H1 (cell line): ENCODE measurements at regions not wholly inside any gene's neighbourhood (a gene's known extent, or its start where the extent isn't known, plus 50 kb on each side); places are given as distances from the start of the nearest gene placed in this dataset.

ENCODE experiments used
- CTCF ChIA-PET: fragments of 300-600 bp; sonication (Branson Sonifier 250); formaldehyde crosslinking; loops from one replicate; lab custom pipeline; 2021; ENCODE audit not compliant: partially characterized antibody; lab: Charles Lee
- POLR2A ChIA-PET: fragments of 300-600 bp; sonication (Branson Sonifier 250); formaldehyde crosslinking; loops from one replicate; lab custom pipeline; 2021; ENCODE audit warnings: inconsistent platforms; ENCODE audit not compliant: partially characterized antibody; lab: Charles Lee
- DNase-seq, 2 experiments: peaks; one replicate each; pipeline versions ENCODE4 v3.0.0 to v3.0.0-alpha.2; 2010 to 2022; ENCODE audit warnings: low spot score in 2 of 2, low read depth in 1 of 2, mixed read lengths in 1 of 2
- FAIRE-seq: peaks from 2 replicates; lab custom pipeline; 2011; peaks lifted over from hg19 to GRCh38; lab: Jason Lieb, UNC
- H2AFZ ChIP-seq: 2 replicates; pipeline ENCODE4 v1.8.1; 2012; ENCODE audit warnings: low read length, inconsistent platforms
- H2AK5ac ChIP-seq: 2 replicates; pipeline ENCODE4 v1.6.1; 2013; ENCODE audit warnings: low read depth, low read length
- H2BK120ac ChIP-seq: replicated peaks from 2 replicates; pipeline ENCODE3; 2013; ENCODE audit warnings: low read depth, low read length, inconsistent platforms
- H2BK12ac ChIP-seq: 2 replicates; pipeline ENCODE4 v1.6.1; 2013; ENCODE audit warnings: low read depth, low read length
- H2BK15ac ChIP-seq: 2 replicates; pipeline ENCODE4 v1.6.1; 2013; ENCODE audit warnings: low read length
- H2BK20ac ChIP-seq: 2 replicates; pipeline ENCODE4 v1.6.1; 2013; ENCODE audit warnings: low read length
- H2BK5ac ChIP-seq: 2 replicates; pipeline ENCODE4 v1.6.1; 2013; ENCODE audit warnings: low read depth, low read length
- H3K14ac ChIP-seq: 2 replicates; pipeline ENCODE4 v1.6.1; 2013; ENCODE audit warnings: inconsistent platforms; ENCODE audit not compliant: insufficient read length
- H3K18ac ChIP-seq: 2 replicates; pipeline ENCODE4 v1.6.1; 2013; ENCODE audit warnings: low read length; ENCODE audit errors: extremely low read depth
- H3K23ac ChIP-seq: 2 replicates; pipeline ENCODE4 v1.6.1; 2013; ENCODE audit warnings: inconsistent platforms; ENCODE audit not compliant: insufficient read length
- H3K23me2 ChIP-seq: 2 replicates; pipeline ENCODE4 v1.6.1; 2013; ENCODE audit warnings: low read depth, low read length
- H3K27ac ChIP-seq: 2 replicates; pipeline ENCODE4 v1.6.1; 2011; ENCODE audit warnings: low read depth, low read length, inconsistent platforms
- H3K27me3 ChIP-seq, 4 experiments: replicated peaks in 1 of 4; 1 replicate in 1 of 4; 2 replicates in 3 of 4; pipeline versions ENCODE4 v1.6.1 to v1.8.1; 2011 to 2013; ENCODE audit warnings: low read length in 3 of 4, mild to moderate bottlenecking in 3 of 4, inconsistent platforms in 2 of 4, mixed read lengths in 2 of 4, moderate library complexity in 1 of 4; ENCODE audit not compliant: control insufficient read depth in 3 of 4, insufficient read depth in 3 of 4; ENCODE audit errors: extremely low read depth in 1 of 4
- H3K36me3 ChIP-seq, 4 experiments: 2 replicates each; pipeline versions ENCODE4 v1.6.1 to v1.8.1; 2011 to 2013; ENCODE audit warnings: mild to moderate bottlenecking in 4 of 4, low read length in 3 of 4, moderate library complexity in 2 of 4, control low read depth in 1 of 4, inconsistent platforms in 1 of 4; ENCODE audit not compliant: insufficient read depth in 4 of 4, control insufficient read depth in 2 of 4
- H3K4ac ChIP-seq: replicated peaks from 2 replicates; pipeline ENCODE3; 2013; ENCODE audit warnings: low read length, low read depth, mixed read lengths, inconsistent platforms; ENCODE audit not compliant: insufficient read length
- H3K4me1 ChIP-seq, 4 experiments: replicated peaks in 1 of 4; 1 replicate in 1 of 4; 2 replicates in 3 of 4; pipeline versions ENCODE4 v1.6.1 to v1.8.1; 2011 to 2013; ENCODE audit warnings: low read length in 3 of 4, inconsistent platforms in 2 of 4, mixed read lengths in 1 of 4; ENCODE audit not compliant: insufficient read depth in 4 of 4, control insufficient read depth in 3 of 4
- H3K4me2 ChIP-seq, 2 experiments: 2 replicates each; pipeline versions ENCODE4 v1.6.1 to v1.8.1; 2011 to 2013; ENCODE audit warnings: low read depth in 2 of 2, low read length in 2 of 2, control low read depth in 1 of 2, inconsistent platforms in 1 of 2, mild to moderate bottlenecking in 1 of 2; ENCODE audit not compliant: insufficient read depth in 1 of 2
- H3K4me3 ChIP-seq, 4 experiments: fragments of 200-600, 300-600 bp in 1 of 4; sonication (generic), shearing (Covaris generic), sonication (Bioruptor Twin) in 1 of 4; 2 replicates each; pipeline versions ENCODE4 v1.5.1 to v1.8.1; 2011 to 2016; ENCODE audit warnings: low read length in 4 of 4, low read depth in 3 of 4, control low read depth in 2 of 4, inconsistent platforms in 2 of 4, mild to moderate bottlenecking in 2 of 4, mixed read lengths in 1 of 4, moderate library complexity in 1 of 4; ENCODE audit not compliant: insufficient read depth in 2 of 4; ENCODE audit errors: extremely low read depth in 1 of 4
- H3K56ac ChIP-seq: replicated peaks from 2 replicates; pipeline ENCODE3; 2013; ENCODE audit warnings: low read depth, mild to moderate bottlenecking, mixed read lengths, low read length, inconsistent platforms; ENCODE audit not compliant: insufficient read length
- H3K79me1 ChIP-seq: 2 replicates; pipeline ENCODE4 v1.6.1; 2013; ENCODE audit warnings: low read depth, low read length, control low read depth
- H3K79me2 ChIP-seq, 2 experiments: 2 replicates each; pipeline versions ENCODE4 v1.6.1 to v1.8.1; 2012 to 2013; ENCODE audit warnings: low read length in 2 of 2, mild to moderate bottlenecking in 2 of 2, inconsistent platforms in 1 of 2; ENCODE audit not compliant: insufficient read depth in 2 of 2, control insufficient read depth in 1 of 2
- H3K9ac ChIP-seq, 4 experiments: replicated peaks in 1 of 4; 1 replicate in 1 of 4; 2 replicates in 3 of 4; pipeline versions ENCODE4 v1.6.1 to v1.8.1; 2011 to 2013; ENCODE audit warnings: low read depth in 3 of 4, low read length in 3 of 4, control low read depth in 2 of 4, mild to moderate bottlenecking in 2 of 4, moderate library complexity in 2 of 4, inconsistent platforms in 1 of 4; ENCODE audit errors: extremely low read depth in 1 of 4
- H3K9me3 ChIP-seq, 2 experiments: 2 replicates each; pipeline versions ENCODE4 v1.6.1 to v1.8.1; 2012 to 2013; ENCODE audit warnings: mild to moderate bottlenecking in 2 of 2, moderate library complexity in 2 of 2, control low read depth in 1 of 2, inconsistent platforms in 1 of 2, low read depth in 1 of 2, low read length in 1 of 2, mixed read lengths in 1 of 2; ENCODE audit not compliant: insufficient read depth in 2 of 2
- H4K20me1 ChIP-seq, 2 experiments: replicated peaks in 1 of 2; 2 replicates each; pipeline versions ENCODE3 to v1.8.1; 2011 to 2013; ENCODE audit warnings: inconsistent platforms in 2 of 2, low read length in 2 of 2, mild to moderate bottlenecking in 1 of 2; ENCODE audit not compliant: insufficient read depth in 2 of 2, control insufficient read depth in 1 of 2
- H4K5ac ChIP-seq: 2 replicates; pipeline ENCODE4 v1.6.1; 2013; ENCODE audit warnings: low read length, low read depth, mixed read lengths, inconsistent platforms; ENCODE audit not compliant: insufficient read length
- H4K8ac ChIP-seq: 2 replicates; pipeline ENCODE4 v1.8.0; 2013; ENCODE audit warnings: mild to moderate bottlenecking, moderate library complexity, low read length, inconsistent platforms; ENCODE audit not compliant: insufficient read depth; ENCODE audit errors: extremely low read depth
- H4K91ac ChIP-seq: replicated peaks from 2 replicates; pipeline ENCODE3; 2013; ENCODE audit warnings: low read length, mixed read lengths, inconsistent platforms; ENCODE audit not compliant: insufficient read length
- CBX5 ChIP-seq: fragments of 300-800, 300-1000 bp; sonication (generic); IDR thresholded peaks from 2 replicates; pipeline ENCODE4 v1.7.1; 2016; ENCODE audit warnings: antibody characterized with exemption, low read length, low read depth
- CEBPB ChIP-seq: IDR thresholded peaks from 2 replicates; pipeline ENCODE4 v1.6.1; 2012; ENCODE audit warnings: low read depth, low read length
- NANOG ChIP-seq: IDR thresholded peaks from 2 replicates; pipeline ENCODE4 v1.6.1; 2011; ENCODE audit warnings: low read length, low read depth, mild to moderate bottlenecking, inconsistent platforms; ENCODE audit not compliant: insufficient read depth, poor library complexity, severe bottlenecking
- NRF1 ChIP-seq: IDR thresholded peaks from 2 replicates; pipeline ENCODE4 v1.6.1; 2011; ENCODE audit warnings: mild to moderate bottlenecking, low read depth, low read length, improper control_type of control experiment
- RBBP5 ChIP-seq: IDR thresholded peaks from 2 replicates; pipeline ENCODE4 v1.7.1; 2012; ENCODE audit warnings: low read depth, mild to moderate bottlenecking, inconsistent platforms, low read length, moderate library complexity, borderline replicate concordance
- TAF1 ChIP-seq: IDR thresholded peaks from 2 replicates; pipeline ENCODE4 v1.6.1; 2011; ENCODE audit warnings: mild to moderate bottlenecking, low read depth, low read length
- TEAD4 ChIP-seq: IDR thresholded peaks from 2 replicates; pipeline ENCODE4 v1.6.1; 2012; ENCODE audit warnings: low read depth, low read length, inconsistent platforms, mixed read lengths
- WGBS, 2 experiments: shearing (Covaris generic) in 1 of 2; methylation state at CpG; one replicate each; pipeline versions ENCODE4 v1.1.6 to v1.1.7; 2013 to 2015; ENCODE audit warnings: low lambda C conversion rate in 2 of 2, mixed read lengths in 2 of 2, inconsistent platforms in 1 of 2, low coverage in 1 of 2, missing lambda C conversion rate in 1 of 2; ENCODE audit not compliant: insufficient replicate concordance in 2 of 2, insufficient coverage in 1 of 2, insufficient read length in 1 of 2; ENCODE audit errors: extremely low coverage in 1 of 2, missing lambda C conversion rate in 1 of 2; 5-methylcytosine and 5-hydroxymethylcytosine counted together
- TF ChIP-seq, protein P1 (sequence below), 3 experiments: IDR thresholded peaks; 1 replicate in 2 of 3; 2 replicates in 1 of 3; pipeline versions ENCODE4 v1.5.1 to v1.6.1; 2011; ENCODE audit warnings: low read length in 3 of 3, mild to moderate bottlenecking in 3 of 3, inconsistent platforms in 2 of 3, low read depth in 1 of 3, moderate library complexity in 1 of 3; ENCODE audit not compliant: insufficient read depth in 1 of 3; ENCODE audit errors: control extremely low read depth in 1 of 3
- TF ChIP-seq, protein P2 (sequence below): IDR thresholded peaks from 2 replicates; pipeline ENCODE4 v1.6.1; 2011; ENCODE audit warnings: low read depth, mild to moderate bottlenecking, low read length; ENCODE audit not compliant: insufficient read depth
- TF ChIP-seq, protein P3 (sequence below): IDR thresholded peaks from 2 replicates; pipeline ENCODE4 v1.6.1; 2012; ENCODE audit warnings: low read length, inconsistent platforms

DNA sequence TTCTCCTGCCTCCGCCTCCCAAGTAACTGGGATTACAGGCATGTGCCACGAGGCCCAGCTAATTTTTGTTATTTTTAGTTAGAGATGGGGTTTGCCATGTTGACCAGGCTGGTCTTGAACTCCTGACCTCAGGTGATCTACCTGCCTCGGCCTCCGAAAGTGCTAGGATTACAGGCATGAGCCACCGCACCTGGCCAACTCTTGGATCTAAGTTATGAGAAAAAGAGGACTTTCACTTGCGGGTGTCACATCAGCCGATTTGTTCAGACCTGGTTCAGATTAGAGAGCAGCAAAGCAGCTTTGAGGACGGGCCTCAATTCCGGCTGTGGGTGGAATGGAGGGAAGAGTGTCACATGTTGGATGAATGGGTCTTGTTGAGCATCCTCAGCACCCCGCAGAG is 61.0 kb upstream of the FGFR2 start:
- Histone ChIP-seq H3K18ac (no peak overlapping the region; the same call in 1 of the 2 replicates), H2AFZ (no peak overlapping the region), H3K9me3 (no peaks in the 10 kb centered on the region), H2BK5ac (no peak overlapping the region), H4K5ac (no peak overlapping the region), H3K27me3 (no peaks in the 10 kb centered on the region), H4K91ac (no peak overlapping the region), H3K36me3 (no peaks in the 10 kb centered on the region), H2BK20ac (no peak overlapping the region), H3K27ac (no peak overlapping the region), H3K56ac (no peak overlapping the region), H2BK15ac (no peak overlapping the region), H4K8ac (no peak overlapping the region), H3K9ac (no peak overlapping the region), H3K4me2 (no peak overlapping the region), H3K23me2 (no peaks in the 10 kb centered on the region), H2BK12ac (no peak overlapping the region), H3K79me1 (no peaks in the 10 kb centered on the region), H3K4me3 (no peak overlapping the region), H3K79me2 (no peaks in the 10 kb centered on the region), H2AK5ac (no peak overlapping the region), H4K20me1 (no peaks in the 10 kb centered on the region), H3K4ac (no peak overlapping the region), H2BK120ac (no peak overlapping the region), H3K4me1 (peaks cover 0 to 2% (median 0%) of the 10 kb centered on the region in 4 experiments; a peak in 1 of 7 replicates), H3K23ac (no peak overlapping the region), H3K14ac (no peak overlapping the region)
- FAIRE-seq (no peak), DNase-seq (no peak)
- WGBS, 2 experiments = 84% methylated on average over 10 of the region's 10 CpGs; no CpG with 5 or more reads in 1 of the 2 experiments
- CTCF ChIA-PET = interaction anchor here (0.6 to 3.2 kb wide), 3 partner anchors 50 to 591 kb away, joined by 3 to 8 read pairs (median 3); no protein-coding TSS in a partner anchor
- POLR2A ChIA-PET = no interaction called here
- TF ChIP-seq, protein P1, sequence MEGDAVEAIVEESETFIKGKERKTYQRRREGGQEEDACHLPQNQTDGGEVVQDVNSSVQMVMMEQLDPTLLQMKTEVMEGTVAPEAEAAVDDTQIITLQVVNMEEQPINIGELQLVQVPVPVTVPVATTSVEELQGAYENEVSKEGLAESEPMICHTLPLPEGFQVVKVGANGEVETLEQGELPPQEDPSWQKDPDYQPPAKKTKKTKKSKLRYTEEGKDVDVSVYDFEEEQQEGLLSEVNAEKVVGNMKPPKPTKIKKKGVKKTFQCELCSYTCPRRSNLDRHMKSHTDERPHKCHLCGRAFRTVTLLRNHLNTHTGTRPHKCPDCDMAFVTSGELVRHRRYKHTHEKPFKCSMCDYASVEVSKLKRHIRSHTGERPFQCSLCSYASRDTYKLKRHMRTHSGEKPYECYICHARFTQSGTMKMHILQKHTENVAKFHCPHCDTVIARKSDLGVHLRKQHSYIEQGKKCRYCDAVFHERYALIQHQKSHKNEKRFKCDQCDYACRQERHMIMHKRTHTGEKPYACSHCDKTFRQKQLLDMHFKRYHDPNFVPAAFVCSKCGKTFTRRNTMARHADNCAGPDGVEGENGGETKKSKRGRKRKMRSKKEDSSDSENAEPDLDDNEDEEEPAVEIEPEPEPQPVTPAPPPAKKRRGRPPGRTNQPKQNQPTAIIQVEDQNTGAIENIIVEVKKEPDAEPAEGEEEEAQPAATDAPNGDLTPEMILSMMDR (IDR thresholded peaks at IDR 0.05; ENCODE audit: control extremely low read depth in 1 of 3, insufficient read depth in 1 of 3, low read depth in 1 of 3, low read length in 3 of 3) = no peak
- TF ChIP-seq, protein P2, sequence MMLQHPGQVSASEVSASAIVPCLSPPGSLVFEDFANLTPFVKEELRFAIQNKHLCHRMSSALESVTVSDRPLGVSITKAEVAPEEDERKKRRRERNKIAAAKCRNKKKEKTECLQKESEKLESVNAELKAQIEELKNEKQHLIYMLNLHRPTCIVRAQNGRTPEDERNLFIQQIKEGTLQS = no peak
- TF ChIP-seq CBX5 = no peak
- TF ChIP-seq TEAD4 = no peak
- TF ChIP-seq RBBP5 = no peak
- TF ChIP-seq NRF1 = no peak
- TF ChIP-seq NANOG = no peak
- TF ChIP-seq, protein P3, sequence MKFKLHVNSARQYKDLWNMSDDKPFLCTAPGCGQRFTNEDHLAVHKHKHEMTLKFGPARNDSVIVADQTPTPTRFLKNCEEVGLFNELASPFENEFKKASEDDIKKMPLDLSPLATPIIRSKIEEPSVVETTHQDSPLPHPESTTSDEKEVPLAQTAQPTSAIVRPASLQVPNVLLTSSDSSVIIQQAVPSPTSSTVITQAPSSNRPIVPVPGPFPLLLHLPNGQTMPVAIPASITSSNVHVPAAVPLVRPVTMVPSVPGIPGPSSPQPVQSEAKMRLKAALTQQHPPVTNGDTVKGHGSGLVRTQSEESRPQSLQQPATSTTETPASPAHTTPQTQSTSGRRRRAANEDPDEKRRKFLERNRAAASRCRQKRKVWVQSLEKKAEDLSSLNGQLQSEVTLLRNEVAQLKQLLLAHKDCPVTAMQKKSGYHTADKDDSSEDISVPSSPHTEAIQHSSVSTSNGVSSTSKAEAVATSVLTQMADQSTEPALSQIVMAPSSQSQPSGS = no peak
- TF ChIP-seq TAF1 = no peak
- TF ChIP-seq CEBPB = no peak
